GM18867 (cell line): ENCODE measurements at regions not wholly inside any gene's neighbourhood (a gene's known extent, or its start where the extent isn't known, plus 50 kb on each side); places are given as distances from the start of the nearest gene placed in this dataset.
"Not testable (repeated sequence)": the region's sequence is repeated elsewhere in the genome, so short reads cannot be mapped to it uniquely, and the experiment has no call there.

Source experiments
- ATAC-seq: cut with Tn5 transposase; IDR thresholded peaks from one replicate; pipeline ENCODE4 v1.9.1; 2021; ENCODE audit warnings: mild to moderate bottlenecking, moderate library complexity; ENCODE audit not compliant: unreplicated experiment

DNA sequence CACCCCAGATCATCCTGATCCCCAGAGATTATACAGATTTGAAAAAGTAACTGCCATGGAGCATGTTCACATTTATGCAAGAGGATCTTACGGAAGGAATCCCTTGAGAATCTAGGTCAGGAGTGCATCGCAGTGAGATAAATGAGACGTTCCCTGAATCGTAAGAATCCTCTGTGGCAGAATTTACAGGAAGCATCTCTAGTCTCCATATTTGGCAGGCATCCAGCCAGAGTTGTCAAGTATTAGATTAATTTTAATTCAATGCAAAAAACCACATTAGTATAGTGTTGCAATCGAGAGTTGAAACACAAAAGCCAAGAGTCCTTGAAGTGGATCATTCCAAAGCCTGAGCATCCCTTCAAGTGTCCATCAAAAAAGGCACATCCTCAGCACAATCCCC is 100.8 kb downstream of the RRAGC start:
- no peak for ATAC-seq

DNA sequence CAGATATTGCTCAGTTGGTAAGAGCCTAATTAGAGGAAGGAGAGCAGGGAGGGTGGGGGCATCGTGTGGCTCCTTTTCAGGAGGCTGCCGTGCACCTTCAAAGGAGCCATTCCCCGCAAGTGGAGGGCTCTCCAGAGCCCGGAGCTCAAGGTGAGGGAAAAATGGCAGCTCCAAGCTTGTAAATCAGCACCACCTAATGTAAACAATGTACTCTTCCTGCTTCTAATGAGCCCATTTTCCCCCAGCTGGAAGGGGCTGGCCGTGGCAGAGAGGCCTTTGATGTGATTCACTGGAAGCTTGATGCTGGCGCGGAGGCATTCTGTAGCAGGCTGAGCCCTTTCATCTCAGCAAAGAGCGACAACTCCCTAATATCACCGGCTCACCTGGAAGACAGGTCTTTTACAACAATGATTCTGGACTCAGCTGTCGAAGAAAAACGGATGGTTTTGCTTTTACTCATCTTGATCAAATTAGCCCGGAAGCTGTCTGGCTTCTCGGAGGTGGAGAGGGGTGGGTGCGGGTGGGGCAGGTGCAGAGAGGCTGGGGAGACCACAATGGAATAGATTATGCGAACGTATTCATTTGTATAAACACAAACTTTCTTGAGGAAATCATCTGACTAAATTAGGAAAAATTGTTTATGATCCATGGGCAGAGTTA is 112.5 kb downstream of the RRAGC start:
- ATAC-seq = no peak

DNA sequence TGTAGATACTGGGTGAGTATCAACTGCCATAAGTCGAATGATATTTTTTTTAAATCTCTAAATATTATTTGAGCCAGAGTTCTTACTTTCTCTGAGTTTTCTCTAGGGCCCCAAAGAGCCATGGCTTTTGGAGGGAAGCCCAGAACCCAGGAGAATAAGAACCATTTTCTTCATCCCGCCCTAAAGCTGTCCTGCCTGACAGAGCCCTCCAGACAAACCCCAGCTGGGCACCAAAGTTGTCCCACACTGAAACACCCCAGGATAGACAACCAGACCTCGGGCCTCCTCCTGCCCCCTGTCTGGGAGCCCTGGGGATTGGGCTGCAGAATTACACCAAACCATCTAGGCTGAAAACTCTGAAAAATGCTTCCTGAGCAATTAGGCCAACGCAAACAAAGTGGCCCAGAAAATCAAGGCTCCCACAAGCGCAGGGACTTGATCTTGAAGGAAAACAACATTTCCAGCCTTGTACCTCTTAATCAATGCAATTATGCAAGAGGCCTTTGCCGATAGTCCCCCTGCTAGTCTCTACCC is 113.1 kb downstream of the RRAGC start:
- ATAC-seq = no peak

DNA sequence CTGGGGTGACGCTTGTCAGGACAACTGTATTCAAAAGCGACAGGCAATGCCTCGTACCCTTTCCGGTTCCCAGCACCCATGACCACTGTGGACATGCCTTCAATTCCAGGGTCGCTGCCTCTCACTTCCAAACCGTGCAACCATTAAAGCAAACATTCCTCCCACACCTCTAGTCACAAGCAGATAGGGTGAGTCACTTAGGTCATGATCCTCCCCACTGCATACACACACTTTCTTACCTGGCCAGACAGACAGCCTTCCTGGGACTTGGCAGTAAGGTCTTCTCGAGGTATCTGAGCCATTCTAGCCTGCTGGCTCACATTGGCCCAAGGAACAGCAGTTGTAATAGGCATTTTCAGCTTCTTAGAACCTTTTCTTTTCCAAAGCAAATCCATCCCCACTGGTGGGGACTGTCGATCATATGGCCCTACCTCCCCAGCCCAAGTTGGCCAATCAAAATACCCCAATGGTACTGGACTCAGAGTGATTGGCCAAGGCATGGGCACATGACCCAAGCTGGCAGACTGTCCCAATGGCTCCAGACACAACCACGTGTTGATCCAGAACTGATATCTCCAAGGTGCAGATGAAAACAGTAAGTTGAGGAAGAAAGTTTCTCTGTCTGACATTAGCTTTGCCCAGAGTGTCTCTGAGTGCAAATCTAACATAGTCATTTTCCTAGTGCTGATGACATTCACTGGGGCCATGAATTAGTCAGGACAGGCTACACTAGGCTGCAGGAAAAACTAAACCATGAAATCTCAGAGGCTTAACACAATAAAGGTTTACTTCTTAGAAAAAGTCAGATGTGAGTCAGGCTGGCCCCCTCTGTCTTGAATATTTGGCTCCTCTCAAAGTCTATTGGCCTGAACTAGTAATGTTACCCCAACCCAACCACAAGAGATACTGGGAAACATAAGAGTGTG is 113.8 kb downstream of the RRAGC start:
- ATAC-seq = no peak

DNA sequence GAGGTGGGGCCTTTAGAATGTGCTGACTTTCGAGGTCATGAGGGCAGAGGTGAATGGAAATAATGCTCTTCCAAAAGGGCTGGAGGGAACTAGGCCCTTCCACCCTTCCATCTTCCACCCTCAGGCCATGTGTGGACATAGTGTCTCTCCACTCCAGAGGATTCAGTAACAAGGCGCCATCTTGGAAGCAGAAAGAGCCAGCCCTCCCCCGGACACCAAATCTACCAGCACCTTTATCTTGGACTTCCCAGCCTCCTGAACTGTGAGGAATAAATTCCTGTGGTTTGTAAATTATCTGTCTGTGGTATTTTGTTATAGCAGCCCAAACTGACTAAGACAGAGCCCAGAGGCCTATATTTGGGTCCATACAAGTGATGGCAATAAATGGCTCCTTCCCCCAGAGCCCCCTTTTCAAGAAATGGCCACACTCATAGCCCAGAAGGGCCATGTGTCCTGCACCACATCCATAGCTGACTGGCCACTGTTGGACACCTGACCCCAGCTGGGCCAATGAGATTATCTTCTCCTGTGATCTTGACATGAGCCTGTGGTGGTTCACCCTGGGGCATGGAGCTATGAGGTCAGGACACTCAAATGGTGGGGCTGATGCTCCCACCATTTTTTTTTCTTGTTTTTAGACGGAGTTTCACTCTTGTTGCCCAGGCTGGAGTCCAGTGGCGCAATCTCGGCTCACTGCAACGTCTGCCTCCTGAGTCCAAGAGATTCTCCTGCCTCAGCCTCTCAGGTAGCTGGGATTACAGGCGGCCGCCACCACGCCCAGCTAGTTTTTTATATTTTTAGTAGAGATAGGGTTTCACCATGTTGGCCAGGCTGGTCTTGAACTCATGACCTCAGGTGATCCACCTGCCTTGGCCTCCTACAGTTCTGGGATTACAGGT is 114.9 kb downstream of the RRAGC start:
- ATAC-seq = no peak

DNA sequence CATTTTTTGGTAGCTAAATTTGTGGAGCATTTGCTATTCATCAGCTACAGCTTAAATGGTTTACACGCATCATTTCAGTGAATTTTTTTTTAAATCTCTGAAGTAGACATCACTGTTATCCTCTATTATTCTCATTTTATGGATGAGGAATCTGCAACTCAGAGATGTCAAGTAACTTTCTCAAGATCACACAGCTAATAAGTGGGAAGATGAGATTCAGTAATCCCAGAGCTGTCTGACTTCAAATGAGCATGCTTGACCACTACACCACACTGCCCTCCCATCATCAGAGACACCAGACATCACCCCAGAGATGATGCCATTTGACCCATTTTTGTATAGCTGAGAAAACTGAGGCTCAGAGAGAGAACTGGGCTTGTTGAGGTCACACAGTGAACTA is 116.4 kb downstream of the RRAGC start:
- ATAC-seq = no peak

DNA sequence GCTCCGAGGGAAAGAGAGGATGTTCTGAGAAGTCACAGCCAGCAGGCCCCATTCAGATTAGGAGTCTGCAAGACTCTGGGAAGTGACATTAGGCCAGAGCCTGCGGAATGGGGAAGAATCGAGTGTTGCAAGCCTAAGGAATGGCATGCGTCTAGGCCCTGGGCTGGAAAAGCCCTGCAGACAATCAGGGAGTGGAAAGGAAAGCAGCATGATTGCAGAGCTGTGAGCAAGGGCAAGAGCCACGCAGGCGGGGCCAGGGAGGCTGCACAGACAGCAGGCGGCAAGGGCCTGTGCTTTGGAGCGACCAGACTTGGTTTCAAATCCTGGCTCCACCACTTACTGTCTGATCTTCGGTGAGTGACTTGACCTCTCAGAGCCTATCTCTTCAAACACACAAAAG is 118.2 kb downstream of the RRAGC start:
- no peak for ATAC-seq

DNA sequence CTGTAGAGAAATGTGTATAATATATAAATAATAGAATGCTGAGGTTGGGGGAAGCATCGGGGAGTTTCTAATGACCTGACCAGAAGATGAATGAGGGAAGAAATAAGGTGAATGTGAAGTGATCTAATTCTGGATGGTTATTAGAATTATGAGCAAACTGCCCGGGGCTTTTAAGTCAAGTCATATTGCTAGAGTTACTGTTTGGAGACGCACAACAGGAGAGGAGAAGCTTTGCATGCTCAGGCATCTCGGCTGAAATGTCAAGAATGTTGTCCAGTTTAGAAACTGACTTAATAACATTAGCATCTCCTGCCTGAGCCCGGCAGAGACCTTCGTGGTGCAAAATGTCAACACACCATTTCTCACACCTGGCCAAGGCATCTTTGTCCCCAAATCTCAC is 119.1 kb downstream of the RRAGC start:
- ATAC-seq = no peak

DNA sequence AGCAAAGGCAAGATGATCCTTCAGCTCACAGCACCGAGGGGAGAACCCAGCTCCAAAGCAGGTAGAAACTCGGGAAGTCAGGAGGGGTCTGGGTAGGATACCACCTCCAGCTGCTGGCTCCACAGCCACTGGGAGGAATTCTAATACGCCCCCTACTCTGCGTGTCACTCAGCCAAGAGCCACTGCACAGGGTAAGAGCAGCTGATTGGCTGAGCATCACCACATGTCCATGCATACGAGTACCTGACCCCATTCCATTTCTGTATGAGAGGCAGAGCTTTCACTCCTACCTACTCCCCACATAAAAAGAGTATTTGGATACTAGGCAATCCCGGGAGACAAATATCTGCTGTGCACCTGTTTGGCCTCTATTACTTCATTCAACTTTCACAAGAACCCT is 121.4 kb downstream of the RRAGC start:
- ATAC-seq = no peak

DNA sequence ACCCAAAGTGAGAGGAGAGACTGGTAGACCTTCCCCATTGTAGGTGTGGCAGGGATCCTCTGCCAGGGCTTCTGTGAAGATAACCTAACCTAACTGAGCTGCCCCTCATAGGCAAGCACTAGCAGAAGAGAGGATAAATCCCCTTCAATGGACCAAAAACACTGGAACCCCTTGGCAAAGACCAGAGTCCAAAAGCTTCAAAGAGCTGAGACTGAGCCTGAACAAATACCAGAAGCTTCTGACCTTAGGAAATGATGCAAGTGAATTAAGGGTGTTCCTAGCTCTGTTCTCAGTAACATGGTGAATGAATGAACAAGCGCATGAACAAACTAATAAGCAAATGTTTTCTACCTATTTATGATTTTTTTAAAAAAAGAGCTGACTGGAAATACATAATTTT is 123.2 kb downstream of the RRAGC start:
- ATAC-seq = no peak

DNA sequence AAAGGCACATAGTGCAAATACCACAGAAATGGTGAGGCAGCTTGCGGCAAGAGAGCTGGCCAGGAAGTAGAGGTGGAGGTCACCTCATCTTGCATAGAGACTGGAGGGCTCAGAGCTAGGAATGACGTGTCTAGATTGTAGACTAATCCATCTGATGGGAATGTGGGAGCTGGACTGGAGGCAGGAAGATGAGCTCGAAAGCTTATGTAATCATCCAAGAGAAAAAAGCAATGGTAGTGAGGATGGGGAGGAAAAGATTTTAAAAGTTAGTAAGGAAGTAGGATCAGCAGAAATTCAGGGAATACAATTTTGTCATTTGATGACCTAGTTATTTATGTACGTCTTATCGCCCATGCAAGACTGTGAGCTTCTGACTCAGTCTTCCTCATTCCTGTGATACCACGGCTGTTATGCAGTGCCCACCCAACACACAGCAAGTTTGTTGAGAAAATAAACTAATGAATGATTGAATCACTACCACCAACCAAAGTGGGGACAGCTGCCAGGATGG is 123.9 kb downstream of the RRAGC start:
- ATAC-seq = no peak

DNA sequence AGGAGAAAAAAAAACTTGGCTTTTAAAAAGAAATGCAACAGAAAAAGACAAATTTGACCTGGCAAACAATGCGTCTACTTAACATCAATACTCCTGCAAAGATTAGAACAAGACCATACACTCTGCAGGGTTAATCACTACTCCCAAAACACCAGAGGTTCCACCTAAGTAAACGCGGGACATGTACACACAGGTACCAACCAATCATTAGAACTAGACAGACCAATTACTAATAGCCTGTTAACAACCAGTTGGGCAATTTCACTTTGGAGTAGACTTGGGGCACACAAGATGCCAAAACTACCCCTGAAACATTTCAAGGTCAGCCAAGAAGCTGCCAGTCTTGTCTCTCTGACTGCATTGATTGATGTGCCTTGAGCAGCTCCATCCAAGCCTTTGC is 125.8 kb downstream of the RRAGC start:
- ATAC-seq = no peak

DNA sequence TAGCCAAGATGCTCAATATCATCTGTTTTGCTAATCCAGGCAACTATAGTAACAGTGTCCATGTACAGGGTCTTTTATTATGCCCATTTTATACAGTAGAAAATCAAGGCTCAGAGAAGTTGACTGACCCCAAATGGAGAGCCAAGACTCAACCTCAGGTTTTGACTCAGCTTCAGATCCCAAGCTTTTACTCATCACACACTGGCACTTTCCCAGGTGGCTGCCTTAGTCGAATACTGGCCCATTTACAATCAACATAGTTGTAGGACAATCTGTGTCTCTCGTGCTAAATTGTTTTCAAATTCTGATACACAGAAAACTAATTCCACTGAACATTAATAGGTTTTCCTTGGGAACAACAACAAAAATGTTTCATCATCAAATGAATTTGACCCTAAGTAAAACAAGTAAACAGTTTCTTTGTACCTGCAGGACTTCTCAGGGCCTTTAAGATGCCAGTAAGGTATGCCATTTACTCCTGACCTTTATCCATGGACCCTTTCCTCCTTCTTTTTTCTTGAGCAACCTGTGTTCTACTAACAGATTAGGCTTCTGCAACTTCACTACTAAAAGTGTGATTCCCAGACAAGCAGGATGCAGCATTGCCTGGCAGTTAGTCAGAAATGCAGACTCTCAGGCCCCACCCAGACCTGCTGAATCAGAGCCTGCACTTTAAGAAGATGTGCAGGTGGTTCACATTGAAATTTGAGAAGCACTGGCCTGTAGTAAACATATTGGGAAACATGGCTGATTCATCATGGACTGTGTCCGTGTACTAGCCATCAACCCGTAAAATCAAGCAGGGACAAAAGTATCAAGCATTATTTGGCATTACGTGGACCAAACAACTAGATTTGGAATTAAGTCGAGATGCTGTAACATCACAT is 128.8 kb downstream of the RRAGC start:
- no peak for ATAC-seq

DNA sequence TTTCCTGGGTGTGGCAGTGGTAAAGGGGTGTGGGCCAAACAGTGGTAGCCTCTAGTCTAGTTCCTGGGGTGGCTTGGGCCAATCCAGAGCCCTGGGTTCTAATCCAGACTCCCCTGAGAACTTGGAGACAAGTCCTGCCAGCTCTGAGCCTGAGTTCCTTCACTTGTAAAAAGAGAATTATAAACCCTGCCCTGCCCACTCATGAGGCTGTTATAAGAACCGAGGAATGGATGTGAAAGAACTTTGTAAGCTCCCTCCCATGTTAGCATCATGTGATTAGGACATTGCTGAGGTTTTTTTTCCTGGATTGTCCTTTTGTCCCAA is 131.0 kb downstream of the RRAGC start:
- ATAC-seq = no peak

DNA sequence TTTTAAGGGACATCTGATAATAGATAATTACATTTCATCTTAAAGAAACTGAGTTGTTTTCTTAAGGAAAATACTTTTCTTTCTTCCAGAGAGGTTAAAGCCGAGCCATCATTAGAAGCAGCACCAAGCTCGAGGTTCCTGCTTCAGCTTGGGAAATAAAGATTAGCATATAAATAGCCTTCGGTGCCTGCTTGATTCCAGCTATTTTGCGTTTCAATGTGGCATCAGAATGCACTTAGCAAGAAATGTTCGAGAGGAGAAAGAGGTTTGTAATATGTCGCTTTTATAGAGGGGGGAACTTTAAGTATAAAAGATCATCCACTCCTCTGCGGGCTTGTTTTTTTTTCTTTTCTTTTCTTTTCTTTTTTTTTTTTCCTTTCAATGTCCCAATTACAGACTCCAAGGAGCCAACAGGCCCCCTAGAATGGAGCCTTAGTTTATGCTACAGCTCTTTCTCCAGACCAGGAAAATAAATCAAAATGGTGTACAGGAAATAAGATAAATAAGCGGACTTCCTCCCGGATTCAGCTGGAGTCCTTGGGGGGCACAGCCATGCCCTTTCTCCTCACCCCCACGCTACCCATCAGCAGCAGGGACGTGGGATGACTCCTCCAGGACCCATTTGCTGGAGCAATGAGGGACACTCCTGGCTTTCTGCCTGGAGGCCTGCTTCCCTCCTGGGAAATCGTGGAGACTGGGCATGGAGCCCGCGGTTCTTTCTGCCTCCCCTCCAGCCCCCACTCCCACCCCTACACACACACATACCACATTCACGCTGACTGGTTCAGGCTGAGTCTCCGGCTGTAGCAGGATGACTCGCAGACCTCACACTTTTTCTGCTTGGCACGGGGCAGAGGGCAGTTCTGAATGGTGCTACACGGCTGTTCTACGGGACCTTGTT is 131.6 kb downstream of the RRAGC start:
- no peak for ATAC-seq

DNA sequence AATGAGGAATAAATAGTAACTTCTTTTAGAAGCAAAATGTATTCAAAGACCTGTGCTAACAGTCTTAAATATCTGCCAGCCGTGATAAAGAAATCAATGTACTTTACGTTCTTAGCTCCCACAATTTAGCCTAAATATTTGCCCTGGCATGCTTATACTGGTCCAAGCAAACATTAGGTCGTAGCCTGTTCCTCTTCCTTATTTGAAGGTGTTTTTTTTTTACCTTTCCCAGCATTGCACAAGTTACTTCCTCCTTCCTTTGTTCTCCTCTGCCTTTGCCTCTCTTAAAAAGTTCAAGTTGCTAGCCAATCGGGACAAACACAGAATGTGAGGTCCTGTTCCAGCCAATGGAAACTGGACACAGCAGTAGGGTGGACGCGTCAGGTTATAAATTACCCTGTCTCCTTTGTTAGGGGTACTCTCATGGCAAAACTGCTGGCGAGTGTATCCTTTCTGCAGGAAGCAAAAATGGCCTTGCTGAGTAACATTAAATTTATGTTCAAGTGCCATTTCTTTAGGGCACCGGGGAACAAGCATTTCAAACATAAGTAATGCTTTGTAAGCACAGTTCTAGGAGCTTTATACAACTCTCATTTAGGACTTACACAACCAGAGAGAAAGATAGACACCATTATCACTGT is 134.1 kb downstream of the RRAGC start:
- not testable (repeated sequence) for ATAC-seq

DNA sequence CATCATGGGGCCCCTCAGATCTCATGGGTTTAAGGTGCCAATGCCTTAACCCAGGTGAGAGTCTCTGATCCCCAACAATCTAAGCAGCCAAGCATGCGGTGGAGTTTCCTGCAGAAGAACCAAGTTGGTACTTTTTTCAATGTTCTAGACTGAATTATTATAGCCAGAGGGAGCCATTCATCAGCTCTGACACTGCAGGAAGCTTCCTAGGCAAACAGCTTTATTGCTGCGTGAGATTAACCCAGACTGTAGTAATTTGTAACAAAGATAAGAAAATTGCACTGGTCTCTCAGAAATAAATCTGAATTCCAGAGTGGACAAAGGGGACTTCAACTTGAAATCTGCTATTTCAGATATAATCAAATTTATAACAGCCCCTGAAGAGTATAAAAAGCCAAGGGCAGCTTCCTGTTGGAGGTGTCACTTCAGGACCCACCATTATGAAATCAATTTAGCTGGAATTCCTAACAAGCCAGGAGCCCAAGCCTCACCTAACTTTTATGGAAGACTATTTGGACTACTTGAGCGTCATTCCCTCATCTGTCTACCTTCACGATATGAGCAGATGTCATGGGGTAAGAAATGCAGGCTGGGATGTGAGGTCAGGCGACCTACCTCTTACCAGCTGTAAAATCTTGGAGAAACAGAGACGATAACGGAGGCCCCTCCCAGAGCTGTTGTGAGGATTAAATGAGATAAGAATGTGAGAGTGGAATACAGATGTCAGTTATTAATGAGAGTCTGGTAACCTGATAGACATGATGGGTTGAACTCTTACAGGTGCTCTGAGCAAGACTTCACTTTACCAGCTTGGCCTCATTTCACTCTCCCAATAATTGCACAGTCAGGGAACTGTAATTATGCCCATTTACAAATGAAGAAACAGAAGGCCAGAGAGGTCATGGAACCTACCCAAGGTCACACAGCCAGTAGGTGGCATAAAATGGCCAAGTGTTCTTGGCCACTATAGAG is 135.1 kb downstream of the RRAGC start:
- ATAC-seq = no peak
